CD4-positive, alpha-beta T cell treated with Interleukin-21 for 1 hour (primary cell): ENCODE measurements at regions not wholly inside any gene's neighbourhood (a gene's known extent, or its start where the extent isn't known, plus 50 kb on each side); places are given as distances from the start of the nearest gene placed in this dataset.

Experiments
- DNase-seq: peaks from one replicate; pipeline ENCODE4 v3.0.0-alpha.2; 2020

- DNase-seq: no peak
Observed at GRCh38 chr12:94745562-94745961, 95.2 kb upstream of the TMCC3 start.

DNA sequence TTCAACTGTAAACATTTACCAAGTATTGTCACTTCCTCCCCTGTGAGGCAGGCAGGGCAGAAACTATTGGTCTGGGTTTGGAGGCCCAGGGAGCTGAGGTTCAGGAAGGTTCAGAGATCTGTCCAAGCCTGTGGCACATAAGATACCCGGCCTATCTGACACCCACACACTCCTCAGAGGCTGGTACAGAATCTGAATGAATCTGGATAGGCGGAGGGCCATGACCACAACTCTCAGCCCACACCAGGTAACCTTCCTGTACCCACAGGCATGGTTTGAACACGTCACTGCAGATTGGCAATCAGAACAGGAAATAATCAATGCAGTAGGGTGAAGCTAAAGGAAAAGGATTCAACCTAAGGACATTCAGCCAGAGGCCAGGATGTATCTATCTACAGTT lies 92.8 kb upstream of the TMCC3 start:
- DNase-seq: no peak

- no peak for DNase-seq
Observed at GRCh38 chr12:94740601-94741362, 90.4 kb upstream of the TMCC3 start.

GRCh38 chr12:94736820-94737219 lies 86.5 kb upstream of the TMCC3 start:
- DNase-seq: no peak

- DNase-seq: no peak
Observed at GRCh38 chr12:94736004-94736403, 85.6 kb upstream of the TMCC3 start.

- no peak for DNase-seq
Observed at GRCh38 chr12:94733727-94734126, 83.4 kb upstream of the TMCC3 start.

DNA sequence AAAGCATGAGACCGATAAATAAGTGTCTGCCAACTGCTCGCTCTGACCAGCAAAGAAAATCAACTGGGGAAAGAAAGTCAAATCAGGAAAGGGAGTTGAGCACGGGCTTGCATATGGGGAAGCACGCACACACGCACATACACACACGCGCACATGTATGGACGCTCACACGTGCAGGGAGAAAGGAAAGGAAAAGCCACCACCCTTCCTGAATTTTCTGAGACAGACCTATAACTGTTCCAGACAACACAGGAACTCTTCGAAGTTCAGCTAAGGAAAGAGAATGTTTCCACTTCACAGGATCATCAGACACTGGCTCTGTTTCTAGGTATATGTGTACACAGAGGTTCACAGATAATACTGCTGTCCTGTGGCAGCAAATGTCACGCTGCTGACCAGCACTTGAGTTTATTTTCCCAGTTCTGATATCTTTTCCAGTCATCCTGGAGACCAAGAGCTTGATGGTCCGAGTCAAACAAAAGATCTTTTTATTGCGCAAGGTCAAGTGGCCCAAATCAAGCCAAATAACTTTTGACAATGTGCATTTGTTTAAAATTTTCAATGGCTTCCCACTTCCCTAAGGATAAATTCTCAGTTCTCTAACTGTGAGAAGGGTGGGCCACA lies 82.1 kb upstream of the TMCC3 start:
- no peak for DNase-seq

DNA sequence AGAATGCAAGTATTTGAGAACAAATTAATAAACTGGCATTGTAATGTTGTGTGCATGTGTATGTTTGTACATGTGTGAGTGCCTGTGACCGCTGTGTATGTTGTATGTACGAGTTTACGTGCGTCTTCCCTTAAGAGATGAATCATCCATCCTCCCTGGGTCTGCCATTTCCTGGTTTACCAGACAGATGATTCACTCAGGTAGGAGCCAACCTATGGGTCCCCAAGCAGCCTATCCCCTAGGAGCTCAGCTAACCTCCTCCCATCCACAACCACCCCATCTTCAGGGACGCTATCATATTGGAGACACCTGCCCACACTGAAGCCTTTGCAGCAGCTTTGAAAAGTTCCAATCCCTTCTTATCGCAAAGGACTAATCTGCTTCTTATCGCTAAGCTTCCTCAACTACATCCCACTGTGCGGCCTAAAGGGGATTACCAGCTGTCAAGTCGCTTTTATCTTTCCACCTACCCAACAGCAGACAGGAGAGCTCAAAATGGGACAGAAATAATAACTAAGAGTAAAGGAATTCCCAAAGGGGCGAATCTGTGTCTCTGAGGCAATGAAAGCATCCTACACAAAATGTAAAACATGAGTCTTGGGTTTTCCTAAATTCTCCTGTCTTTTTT lies 81.5 kb upstream of the TMCC3 start:
- DNase-seq: no peak

DNA sequence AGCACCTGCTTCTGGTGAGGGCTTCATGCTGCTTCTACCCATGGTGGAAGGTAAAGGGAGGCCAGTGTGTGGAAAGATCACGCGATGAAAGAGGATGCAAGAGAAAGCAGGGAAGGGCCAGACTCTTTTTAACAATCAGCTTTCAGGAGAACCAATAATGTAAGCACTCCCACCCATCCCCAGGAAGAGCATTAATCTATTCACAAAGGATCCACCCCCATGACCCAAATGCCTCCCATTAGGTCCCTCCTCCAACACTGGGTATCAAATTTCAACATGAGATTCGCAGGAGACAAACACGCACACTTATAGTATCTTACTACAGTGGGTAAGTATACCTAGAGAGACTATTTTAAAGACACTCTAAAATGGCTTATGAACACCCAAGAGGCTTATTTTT lies 80.5 kb upstream of the TMCC3 start:
- DNase-seq: no peak

- no peak for DNase-seq
Observed at GRCh38 chr12:94726236-94726835, 76.0 kb upstream of the TMCC3 start.

DNA sequence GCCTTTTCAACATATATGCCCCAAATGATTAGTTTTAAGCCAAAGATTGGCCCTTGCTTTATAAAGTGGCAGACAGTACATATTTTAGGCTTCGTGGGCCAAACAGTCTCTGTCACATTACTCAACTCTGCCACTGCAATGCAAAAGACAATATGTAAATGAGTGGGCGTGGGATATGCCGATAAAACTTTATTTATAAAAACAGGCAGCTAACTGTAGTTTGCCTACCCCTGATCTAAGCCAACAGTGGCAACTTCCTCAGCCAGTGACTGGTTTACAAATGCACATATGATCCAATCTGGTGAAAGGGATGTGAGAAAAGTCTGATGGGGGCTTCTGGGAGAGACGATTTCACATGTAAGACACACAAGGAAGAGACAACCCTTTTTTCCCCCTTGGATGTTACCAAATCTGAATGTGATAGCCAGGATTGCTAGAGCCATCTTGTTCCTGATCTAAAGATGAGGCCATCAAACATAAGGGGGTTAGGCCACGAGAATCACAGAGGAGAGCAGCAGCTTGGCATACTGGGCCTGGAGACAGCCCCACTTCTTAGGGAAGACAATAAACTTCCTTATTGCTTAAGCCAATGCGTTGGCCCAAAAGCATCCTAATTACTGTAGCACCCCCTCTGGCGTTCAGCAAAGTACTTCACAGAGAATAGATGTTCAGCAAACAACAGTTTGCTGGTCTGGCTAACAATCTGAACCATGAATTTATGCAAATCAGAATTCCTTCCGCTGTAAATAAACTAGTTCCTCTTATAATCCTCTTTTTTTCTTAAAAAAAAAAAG lies 75.2 kb upstream of the TMCC3 start:
- DNase-seq: peak; percentile 28

GRCh38 chr12:94722664-94723063 lies 72.3 kb upstream of the TMCC3 start:
- DNase-seq: no peak

- DNase-seq: no peak
Observed at GRCh38 chr12:94721173-94721572, 70.8 kb upstream of the TMCC3 start.

DNA sequence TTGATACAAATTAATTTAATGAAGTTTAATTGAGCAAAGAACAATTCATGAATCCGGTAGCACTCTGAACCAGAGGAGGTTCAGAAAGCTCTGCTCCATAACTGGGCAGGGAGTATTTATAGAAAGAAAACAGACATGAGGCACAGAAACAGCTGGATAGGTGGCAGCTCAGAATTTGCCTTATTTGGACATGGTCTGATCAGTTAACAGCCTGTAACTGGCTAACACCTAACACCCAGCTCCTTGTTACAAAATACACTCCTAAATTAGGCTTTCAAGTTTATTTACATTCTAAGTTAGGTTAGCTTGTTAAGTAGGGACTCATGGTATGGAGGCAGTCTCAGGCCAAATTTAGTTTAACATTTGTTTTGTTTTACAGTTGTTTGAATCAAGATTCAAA lies 67.8 kb upstream of the TMCC3 start:
- no peak for DNase-seq

- DNase-seq: no peak
Observed at GRCh38 chr12:94717656-94718055, 67.3 kb upstream of the TMCC3 start.

- DNase-seq: no peak
Observed at GRCh38 chr12:94717108-94717507, 66.8 kb upstream of the TMCC3 start.

- DNase-seq: no peak
Observed at GRCh38 chr12:94716339-94716738, 66.0 kb upstream of the TMCC3 start.

GRCh38 chr12:94714378-94715114 lies 64.2 kb upstream of the TMCC3 start:
- no peak for DNase-seq

DNA sequence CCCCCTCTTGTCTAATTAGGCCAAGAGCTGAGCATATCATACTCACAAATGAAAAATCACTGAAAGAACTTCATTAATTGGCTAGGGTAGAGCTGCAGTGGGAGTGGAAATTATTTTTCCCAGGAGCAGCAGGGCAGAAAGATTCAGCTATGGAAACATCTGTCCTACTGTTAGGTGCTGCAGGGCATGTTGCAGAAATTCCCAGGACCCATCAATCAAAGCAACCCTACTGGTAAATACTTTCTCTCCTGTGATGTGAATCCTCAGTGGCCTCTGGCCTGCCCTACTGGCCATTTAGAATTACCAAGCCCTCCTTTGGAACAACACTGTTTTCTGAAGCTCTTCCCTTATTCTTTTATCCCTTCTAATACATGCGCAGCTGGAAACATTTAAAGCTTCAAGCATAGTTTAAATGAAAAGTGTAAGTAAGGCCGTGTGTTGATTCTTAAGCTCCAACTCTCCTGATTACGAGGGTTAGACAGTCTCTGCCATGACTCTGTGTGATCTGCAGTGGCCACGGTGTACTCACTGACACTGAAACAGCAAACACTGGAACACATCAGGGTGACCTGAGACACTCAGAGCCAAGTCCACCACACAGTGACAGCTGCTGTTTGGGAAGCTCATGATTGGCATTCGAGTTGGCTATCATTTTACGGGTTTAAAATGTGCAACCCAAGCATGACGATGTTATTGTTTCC lies 62.6 kb upstream of the TMCC3 start:
- DNase-seq: no peak

DNA sequence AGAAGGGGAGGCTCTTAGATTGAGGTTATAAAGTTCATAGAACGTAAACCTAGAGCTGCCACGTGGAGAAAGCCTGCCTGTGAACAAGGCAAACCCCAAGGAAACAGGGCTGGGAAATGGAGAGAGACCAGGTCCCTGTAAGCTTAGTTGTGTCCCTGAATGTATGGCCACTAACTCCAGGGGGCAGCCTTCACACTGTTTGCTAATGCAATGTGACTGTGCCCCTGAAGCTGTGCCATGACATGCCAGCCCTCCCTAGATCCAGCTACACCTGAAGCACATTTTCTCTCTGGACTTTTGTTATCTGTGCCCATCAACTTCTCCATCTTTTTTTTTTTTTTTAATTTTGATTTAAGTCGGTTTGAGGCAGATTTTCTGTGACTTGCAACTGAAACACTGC lies 60.6 kb upstream of the TMCC3 start:
- peak; percentile 20 for DNase-seq

DNA sequence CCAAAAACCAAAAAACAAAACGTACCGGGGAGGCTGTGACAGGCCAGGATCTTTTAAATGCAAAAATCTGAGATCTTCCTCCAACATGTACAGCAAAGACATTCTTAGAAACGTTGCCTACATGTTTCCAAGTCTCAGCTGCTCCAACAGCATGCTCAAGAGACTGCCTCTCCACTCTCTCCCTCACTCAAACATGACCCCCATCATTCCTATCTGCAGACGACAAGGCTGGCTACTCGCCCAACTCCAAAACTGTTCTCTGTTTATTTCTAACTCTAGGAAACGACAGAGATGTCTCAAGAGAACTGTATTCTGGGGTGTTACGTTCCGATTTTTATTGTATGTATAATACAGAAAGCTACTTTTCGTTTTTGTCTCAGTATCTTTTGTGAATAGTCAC lies 57.5 kb upstream of the TMCC3 start:
- DNase-seq: no peak

DNA sequence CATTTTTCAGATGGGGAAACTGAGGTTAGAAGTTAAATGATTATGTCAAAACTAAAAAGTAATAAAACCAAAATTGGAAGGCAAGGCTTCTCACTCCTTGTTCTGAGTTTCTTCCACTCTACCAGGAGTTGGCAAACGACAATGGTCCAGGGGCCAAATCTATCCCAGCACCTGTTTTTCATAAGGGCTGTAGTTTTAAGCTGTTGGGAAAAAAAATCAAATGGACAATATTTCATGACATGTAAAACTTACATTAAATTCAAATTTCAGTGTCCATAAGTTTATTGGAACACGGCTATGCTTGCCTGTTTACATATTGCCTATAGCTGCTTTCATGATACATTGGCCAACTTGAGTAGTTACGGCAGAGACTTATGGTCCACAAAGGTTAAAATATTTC lies 56.7 kb upstream of the TMCC3 start:
- DNase-seq: no peak
